Uterus (tissue), 2 donors: ENCODE measurements at regions not wholly inside any gene's neighbourhood (a gene's known extent, or its start where the extent isn't known, plus 50 kb on each side); places are given as distances from the start of the nearest gene placed in this dataset.

Experiments used
- CTCF ChIP-seq, 4 experiments: fragments of 200-600 bp in 2 of 4; fragments of 450-650 bp in 2 of 4; sonication (generic) in 2 of 4; IDR thresholded peaks; one replicate each; pipeline ENCODE4 v1.5.1; 2016 to 2019; ENCODE audit warnings: antibody characterized with exemption in 4 of 4, mild to moderate bottlenecking in 2 of 4, moderate library complexity in 1 of 4
- POLR2A ChIP-seq, 2 donors: fragments of 450-650 bp; IDR thresholded peaks; one replicate each; pipeline ENCODE4 v1.6.1; 2016; ENCODE audit warnings: antibody characterized with exemption in 2 of 2, mild to moderate bottlenecking in 1 of 2, moderate library complexity in 1 of 2

GRCh38 chr3:74135808-74136207 lies 478.7 kb downstream of the CNTN3 start:
- TF ChIP-seq POLR2A (IDR thresholded peaks at IDR 0.05) (no peak), CTCF (IDR thresholded peaks at IDR 0.05) (no peak)
